Loucy (cell line): ENCODE measurements at regions not wholly inside any gene's neighbourhood (a gene's known extent, or its start where the extent isn't known, plus 50 kb on each side); places are given as distances from the start of the nearest gene placed in this dataset.

Experiments
- EZH2phosphoT487 ChIP-seq: fragments of 200-600 bp; IDR thresholded peaks from 2 replicates; pipeline ENCODE4 v1.6.1; 2018; ENCODE audit warnings: antibody characterized with exemption, mild to moderate bottlenecking, moderate library complexity, borderline replicate concordance
- TF ChIP-seq, protein P1 (sequence below): fragments of 200-600 bp; sonication (generic); conservative IDR thresholded peaks from 2 replicates; pipeline ENCODE4 v1.5.1; 2014; ENCODE audit warnings: mild to moderate bottlenecking, antibody characterized with exemption, low read length

- TF ChIP-seq, protein P1, sequence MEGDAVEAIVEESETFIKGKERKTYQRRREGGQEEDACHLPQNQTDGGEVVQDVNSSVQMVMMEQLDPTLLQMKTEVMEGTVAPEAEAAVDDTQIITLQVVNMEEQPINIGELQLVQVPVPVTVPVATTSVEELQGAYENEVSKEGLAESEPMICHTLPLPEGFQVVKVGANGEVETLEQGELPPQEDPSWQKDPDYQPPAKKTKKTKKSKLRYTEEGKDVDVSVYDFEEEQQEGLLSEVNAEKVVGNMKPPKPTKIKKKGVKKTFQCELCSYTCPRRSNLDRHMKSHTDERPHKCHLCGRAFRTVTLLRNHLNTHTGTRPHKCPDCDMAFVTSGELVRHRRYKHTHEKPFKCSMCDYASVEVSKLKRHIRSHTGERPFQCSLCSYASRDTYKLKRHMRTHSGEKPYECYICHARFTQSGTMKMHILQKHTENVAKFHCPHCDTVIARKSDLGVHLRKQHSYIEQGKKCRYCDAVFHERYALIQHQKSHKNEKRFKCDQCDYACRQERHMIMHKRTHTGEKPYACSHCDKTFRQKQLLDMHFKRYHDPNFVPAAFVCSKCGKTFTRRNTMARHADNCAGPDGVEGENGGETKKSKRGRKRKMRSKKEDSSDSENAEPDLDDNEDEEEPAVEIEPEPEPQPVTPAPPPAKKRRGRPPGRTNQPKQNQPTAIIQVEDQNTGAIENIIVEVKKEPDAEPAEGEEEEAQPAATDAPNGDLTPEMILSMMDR: no peak
- no peak for TF ChIP-seq EZH2phosphoT487
Observed at GRCh38 chr11:21711341-21711740, 481.5 kb upstream of the ANO5 start.
